ENCODE measurements at regions not wholly inside any gene's neighbourhood (a gene's known extent, or its start where the extent isn't known, plus 50 kb on each side); places are given as distances from the start of the nearest gene placed in this dataset.

DNA sequence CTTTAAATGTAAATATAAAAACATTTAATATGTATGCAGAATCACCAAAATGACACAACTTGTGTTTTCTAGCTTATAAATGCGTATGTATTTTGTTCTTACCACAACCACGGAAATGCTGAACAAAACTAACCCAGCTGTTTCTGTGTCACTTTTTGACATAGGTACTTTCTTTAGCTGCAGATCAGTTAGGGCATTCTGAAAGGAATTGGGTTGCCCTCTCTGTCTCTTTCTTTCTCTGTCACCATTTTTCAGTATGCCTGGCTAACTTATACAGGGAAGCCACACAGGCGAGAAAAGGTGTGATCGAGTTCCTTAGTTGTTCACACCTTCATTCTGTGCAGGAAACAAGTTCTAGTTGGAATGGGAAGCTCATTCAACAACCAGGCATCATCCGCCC, 72.6 kb upstream of the ARGLU1 start:
- no peaks in the 10 kb centered on the region for H3K9me3 Mint-ChIP-seq (ENCODE audit: low read depth)
- H3K27me3 Mint-ChIP-seq (ENCODE audit: low read depth), result no peaks in the 10 kb centered on the region
- H3K4me1 Mint-ChIP-seq (ENCODE audit: low read depth), result no peaks in the 10 kb centered on the region
- no peaks in the 10 kb centered on the region for H3K36me3 Mint-ChIP-seq (ENCODE audit: low read depth)
- no peak overlapping the region for H3K27ac Mint-ChIP-seq (ENCODE audit: unreplicated experiment)
- no peak for DNase-seq (ENCODE audit: low spot score)
- no peak overlapping the region for H3K4me3 Mint-ChIP-seq (ENCODE audit: unreplicated experiment)
- TF ChIP-seq, protein P1, sequence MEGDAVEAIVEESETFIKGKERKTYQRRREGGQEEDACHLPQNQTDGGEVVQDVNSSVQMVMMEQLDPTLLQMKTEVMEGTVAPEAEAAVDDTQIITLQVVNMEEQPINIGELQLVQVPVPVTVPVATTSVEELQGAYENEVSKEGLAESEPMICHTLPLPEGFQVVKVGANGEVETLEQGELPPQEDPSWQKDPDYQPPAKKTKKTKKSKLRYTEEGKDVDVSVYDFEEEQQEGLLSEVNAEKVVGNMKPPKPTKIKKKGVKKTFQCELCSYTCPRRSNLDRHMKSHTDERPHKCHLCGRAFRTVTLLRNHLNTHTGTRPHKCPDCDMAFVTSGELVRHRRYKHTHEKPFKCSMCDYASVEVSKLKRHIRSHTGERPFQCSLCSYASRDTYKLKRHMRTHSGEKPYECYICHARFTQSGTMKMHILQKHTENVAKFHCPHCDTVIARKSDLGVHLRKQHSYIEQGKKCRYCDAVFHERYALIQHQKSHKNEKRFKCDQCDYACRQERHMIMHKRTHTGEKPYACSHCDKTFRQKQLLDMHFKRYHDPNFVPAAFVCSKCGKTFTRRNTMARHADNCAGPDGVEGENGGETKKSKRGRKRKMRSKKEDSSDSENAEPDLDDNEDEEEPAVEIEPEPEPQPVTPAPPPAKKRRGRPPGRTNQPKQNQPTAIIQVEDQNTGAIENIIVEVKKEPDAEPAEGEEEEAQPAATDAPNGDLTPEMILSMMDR (IDR thresholded peaks at IDR 0.05), result no peak

DNA sequence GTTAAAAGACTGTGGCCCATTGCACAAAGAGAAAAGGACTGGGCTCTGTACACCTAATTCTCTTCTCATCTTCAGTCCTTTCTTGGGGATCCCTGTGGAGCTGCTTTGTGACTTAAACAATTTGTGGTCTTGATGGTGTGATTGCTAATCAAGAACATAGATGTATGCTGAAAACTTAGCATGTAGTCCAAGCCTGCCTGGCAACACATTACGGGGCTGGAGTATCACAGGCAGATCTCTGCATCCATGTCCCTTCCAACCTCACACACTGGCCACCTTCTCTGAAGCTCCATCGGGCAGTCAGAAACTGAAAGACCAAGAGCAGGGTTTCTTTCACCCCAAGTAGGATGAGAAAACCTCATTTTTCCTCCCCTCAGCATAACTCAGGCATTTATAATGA, 69.6 kb upstream of the ARGLU1 start:
- no peaks in the 10 kb centered on the region for H3K27me3 Mint-ChIP-seq (ENCODE audit: low read depth)

DNA sequence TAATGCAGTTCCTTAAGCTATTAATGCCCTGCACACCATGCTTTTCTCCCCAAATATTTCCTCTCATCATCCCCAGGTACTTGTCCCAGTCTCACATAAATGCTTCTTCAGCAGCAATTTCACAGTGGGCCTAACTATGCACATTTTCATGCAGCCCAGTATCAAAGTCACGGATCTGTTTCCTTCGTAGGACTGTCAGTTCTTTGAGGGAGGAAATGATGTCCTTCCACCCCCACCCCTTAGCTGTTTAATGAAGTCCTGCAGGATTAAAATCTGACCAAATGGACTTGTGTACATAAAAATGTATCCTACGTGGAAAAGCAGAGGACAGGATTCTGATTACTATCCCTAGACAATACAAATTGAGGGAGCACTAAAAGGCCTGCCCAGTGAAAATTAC, 68.6 kb upstream of the ARGLU1 start:
- no peak overlapping the region for H3K27ac Mint-ChIP-seq (ENCODE audit: unreplicated experiment)
- H3K4me1 Mint-ChIP-seq (ENCODE audit: low read depth), result peaks cover 3% of the 10 kb centered on the region
- no peaks in the 10 kb centered on the region for H3K27me3 Mint-ChIP-seq (ENCODE audit: low read depth)
- DNase-seq (ENCODE audit: low spot score), result no peak
- no peaks in the 10 kb centered on the region for H3K9me3 Mint-ChIP-seq (ENCODE audit: low read depth)
- TF ChIP-seq, protein P1 (IDR thresholded peaks at IDR 0.05), result no peak
- H3K4me3 Mint-ChIP-seq (ENCODE audit: unreplicated experiment), result no peak overlapping the region
- no peaks in the 10 kb centered on the region for H3K36me3 Mint-ChIP-seq (ENCODE audit: low read depth)

More for the DNA sequence above, 69.6 kb upstream of the ARGLU1 start:
- Mint-ChIP-seq H3K9me3 (ENCODE audit: low read depth) (no peaks in the 10 kb centered on the region), H3K27ac (ENCODE audit: unreplicated experiment) (no peak overlapping the region), H3K36me3 (ENCODE audit: low read depth) (no peaks in the 10 kb centered on the region), H3K4me1 (ENCODE audit: low read depth) (peaks cover 3% of the 10 kb centered on the region), H3K4me3 (ENCODE audit: unreplicated experiment) (no peak overlapping the region)
- DNase-seq (ENCODE audit: low spot score), result no peak
- TF ChIP-seq, protein P1 (IDR thresholded peaks at IDR 0.05), result no peak

DNA sequence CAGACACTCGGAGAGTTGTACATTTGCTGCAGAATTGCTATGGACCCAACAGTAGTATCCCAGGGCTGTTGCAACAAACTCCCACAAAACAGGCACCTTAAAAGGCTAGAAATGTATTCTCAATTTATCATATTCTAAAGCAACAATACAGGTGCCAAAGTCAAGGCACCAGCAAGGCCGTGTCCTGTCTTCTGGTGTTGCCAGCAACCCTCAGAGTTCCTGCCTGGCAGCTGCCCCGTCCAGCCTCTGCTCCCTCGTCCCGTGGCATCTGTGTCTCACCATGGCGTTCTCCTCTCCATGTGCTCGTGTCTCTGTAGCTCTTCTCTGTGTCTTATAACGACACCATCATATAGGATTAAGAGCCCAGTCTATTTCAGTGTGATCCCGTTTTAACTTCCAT, 67.7 kb upstream of the ARGLU1 start:
- Mint-ChIP-seq H3K9me3 (ENCODE audit: low read depth) (no peaks in the 10 kb centered on the region), H3K27ac (ENCODE audit: unreplicated experiment) (no peak overlapping the region), H3K36me3 (ENCODE audit: low read depth) (no peaks in the 10 kb centered on the region), H3K4me1 (ENCODE audit: low read depth) (peaks cover 3% of the 10 kb centered on the region), H3K4me3 (ENCODE audit: unreplicated experiment) (no peak overlapping the region), H3K27me3 (ENCODE audit: low read depth) (no peaks in the 10 kb centered on the region)
- no peak for DNase-seq (ENCODE audit: low spot score)
- TF ChIP-seq, protein P1 (IDR thresholded peaks at IDR 0.05), result no peak

DNA sequence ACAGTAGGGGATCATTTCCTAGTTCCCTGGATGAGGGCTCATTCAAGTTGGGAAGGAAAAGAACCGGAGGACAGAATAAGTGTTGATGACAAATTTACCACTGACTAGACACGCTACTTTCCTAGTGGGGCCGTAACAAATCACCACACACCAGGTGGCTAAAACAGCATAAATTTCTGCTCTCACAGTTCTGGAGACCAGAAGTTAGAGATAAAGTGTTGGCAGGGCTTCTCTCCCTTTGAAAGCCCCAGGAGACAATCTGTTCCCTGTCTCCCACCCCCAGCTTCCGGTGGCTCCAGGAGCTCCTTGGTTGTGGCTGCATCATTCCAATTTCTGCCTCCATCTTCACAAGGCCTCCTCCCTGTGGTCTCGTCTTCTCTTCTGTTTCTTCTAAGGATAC, 65.4 kb upstream of the ARGLU1 start:
- no peak overlapping the region for H3K27ac Mint-ChIP-seq (ENCODE audit: unreplicated experiment)
- TF ChIP-seq, protein P1 (IDR thresholded peaks at IDR 0.05), result no peak
- H3K27me3 Mint-ChIP-seq (ENCODE audit: low read depth), result no peaks in the 10 kb centered on the region

More for the DNA sequence above, 65.4 kb upstream of the ARGLU1 start:
- Mint-ChIP-seq H3K4me3 (ENCODE audit: unreplicated experiment) (no peak overlapping the region), H3K9me3 (ENCODE audit: low read depth) (no peaks in the 10 kb centered on the region), H3K36me3 (ENCODE audit: low read depth) (no peaks in the 10 kb centered on the region), H3K4me1 (ENCODE audit: low read depth) (peaks cover 3% of the 10 kb centered on the region)
- no peak for DNase-seq (ENCODE audit: low spot score)

Measured in chondrocyte (in vitro differentiated cells).